NCI-H1105 (cell line): ENCODE measurements at regions not wholly inside any gene's neighbourhood (a gene's known extent, or its start where the extent isn't known, plus 50 kb on each side); places are given as distances from the start of the nearest gene placed in this dataset.
"Not testable (repeated sequence)": the region's sequence is repeated elsewhere in the genome, so short reads cannot be mapped to it uniquely, and the experiment has no call there.

Source experiments
- DNase-seq: peaks from one replicate; lab custom pipeline; 2025; lab: John Stamatoyannopoulos, UW

DNA sequence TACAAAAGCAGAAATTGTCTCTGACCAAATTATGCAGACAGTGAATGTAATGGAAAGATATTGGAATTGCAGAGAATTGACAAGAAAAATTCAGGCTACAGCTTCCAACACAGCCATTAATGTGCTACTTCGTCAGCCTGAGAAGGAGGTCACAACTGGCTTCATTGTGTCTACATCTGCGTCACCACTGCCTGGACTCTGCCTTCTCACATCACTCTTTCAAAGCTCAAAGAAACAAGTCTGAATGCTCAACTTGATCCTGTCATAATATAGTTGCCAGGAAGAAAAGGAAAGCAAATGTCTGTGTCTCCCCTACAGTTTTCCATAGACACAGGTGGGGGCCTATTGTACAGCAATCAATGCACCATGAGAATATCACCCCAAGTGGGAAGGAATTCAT, 806.5 kb upstream of the CDH10 start:
- no peak for DNase-seq

DNA sequence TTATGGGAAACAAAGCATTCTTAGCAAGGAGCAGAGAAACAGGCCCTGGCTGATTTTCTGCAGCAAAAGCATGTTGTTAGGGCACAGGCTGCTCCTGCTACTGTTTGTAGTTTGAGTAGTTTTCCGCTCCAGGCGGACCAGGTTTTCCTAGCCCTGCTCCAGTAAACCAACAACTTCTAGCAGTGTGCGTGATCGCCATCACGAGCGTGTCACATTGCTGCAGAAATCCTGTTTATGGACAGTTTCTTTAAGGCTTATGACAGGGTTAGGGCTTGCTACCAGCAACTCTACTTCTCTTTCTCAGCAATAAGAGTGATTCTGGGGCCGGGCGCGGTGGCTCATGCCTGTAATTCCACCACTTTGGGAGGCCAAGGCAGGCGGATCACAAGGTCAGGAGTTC, 803.9 kb upstream of the CDH10 start:
- DNase-seq = no peak

DNA sequence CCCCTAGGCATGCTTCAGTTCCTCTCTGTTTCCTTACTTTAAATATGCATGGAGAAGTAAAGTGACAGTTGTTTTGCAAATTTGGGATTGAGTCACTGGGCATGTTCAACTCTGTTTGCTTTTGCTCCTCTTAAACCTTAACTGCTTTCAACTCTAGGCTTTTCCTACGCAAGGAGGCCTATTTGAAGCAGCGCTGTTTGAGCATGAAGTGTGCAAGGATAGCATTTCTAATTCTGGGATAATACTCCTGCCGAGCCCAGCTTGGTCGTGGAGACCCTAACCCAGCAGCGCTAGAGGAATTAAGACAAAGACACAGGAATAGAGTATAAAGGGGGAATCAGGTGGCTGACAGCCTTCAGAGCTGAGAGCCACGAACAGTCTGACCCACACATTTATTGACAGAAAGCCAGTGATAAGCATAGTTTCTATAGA, 803.4 kb upstream of the CDH10 start:
- DNase-seq = no peak

DNA sequence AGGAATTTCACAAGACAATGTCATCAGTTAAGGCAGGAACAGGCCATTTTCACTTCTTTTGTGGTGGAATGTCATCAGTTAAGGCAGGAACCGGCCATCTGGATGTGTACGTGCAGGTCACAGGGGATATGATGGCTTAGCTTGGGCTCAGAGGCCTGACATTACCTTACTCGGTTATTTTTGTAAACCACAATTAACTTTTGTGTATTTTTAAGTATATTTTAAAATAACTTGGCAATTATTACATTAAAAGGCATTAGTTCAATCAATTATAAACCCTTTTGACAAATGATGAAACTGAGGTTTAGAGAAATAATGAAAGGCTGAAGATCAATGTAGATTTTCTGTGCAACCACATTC, 801.3 kb upstream of the CDH10 start:
- not testable (repeated sequence) for DNase-seq

DNA sequence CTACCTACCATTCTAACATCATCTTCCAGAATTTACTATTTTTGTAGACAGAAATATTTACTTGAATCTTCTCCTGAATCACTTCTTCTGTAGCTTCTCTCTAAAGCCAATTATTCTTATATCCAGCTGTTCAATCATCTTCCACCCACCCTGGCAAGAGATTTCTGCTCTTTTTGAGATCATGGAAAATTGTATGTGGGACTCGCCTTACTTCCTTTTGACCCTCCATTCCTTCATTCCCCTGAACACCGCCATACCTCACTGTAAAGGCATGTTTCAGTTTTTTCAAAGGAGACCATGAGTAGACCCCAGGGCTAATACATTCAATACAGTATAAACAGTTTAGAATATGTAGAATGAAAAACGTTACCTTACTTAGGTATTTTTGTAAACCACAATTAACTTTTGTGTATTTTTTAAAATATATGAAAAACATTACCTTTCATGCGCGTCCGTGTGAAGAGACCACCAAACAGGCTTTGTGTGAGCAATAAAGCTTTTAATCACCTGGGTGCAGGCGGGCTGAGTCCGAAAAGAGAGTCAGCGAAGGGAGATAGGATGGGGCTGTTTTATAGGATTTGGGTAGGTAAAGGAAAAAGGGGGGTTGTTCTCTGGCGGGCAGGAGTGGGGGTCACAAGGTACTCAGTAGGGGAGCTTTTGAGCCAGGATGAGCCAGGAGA, 800.7 kb upstream of the CDH10 start:
- not testable (repeated sequence) for DNase-seq

DNA sequence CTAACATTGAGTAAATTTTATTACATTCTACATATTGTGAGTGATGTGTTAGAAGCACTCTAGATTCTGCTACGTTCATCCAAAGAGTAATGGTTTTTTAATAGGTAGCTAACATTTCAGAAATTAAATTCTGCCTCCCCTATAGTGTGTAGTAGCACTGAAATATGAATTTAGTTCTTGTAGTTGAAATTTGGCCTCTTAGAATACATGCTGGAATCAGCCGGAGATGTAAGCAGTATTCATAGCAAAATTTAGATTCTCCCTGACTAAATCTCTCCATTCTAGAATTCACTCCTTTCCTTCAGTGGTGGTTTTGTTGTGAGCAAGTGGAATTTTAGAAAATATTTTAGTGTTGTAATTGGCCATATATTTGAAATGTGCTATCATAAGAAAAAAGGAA, 799.9 kb upstream of the CDH10 start:
- no peak for DNase-seq

DNA sequence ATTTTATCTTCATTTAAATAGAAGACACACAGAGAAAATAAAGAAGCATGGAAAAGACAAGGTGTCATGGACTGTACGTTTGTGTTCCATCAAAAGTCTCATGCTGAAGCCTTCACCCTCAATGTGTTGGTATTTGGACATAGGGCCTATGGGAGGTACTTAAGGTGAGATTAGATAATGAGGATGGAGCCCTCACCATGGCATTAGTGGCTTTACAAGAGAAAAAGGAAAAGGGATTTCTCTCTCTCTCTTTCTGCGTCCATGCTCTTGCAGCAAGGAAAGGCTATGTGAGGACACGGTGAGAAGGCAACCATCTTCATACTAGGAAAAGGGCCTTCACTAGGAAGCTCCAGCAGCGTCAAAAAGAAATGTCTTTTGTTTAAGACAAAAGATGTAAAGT, 797.0 kb upstream of the CDH10 start:
- DNase-seq = no peak

DNA sequence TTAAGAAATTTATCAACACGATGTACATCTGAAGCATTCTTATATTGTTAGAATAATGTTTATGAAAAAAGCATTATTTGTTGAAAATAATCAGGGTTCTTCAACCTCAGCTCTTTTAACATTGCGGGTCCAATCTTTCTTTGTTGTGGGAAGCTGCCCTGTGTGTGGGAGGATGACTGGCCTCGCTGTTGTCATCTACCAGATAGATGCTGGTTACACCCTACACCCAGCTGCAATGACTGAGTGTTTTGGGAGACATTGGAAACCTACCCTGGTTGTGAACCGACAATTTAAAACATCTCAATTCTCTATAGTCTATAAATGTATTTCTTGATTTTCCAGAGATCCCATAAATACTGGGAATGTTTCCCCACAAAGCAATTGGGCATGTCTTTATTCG, 794.2 kb upstream of the CDH10 start:
- DNase-seq = no peak

DNA sequence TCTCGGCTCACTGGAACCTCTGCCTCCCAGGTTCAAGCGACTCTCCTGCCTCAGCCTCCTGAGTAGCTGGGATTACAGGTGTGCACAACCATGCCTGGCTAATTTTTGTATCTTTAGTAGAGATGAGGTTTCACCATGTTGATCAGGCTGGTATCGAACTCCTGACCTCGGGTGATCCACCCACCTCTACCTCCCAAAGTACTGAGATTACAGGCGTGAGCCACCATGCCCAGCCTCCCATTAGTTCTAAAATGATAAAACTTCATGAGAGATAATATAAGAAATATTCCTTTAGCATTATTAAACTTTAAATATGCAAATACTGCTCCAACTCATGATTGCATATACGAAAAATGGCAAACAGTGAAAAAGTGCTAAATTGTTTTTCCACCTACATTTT, 793.6 kb upstream of the CDH10 start:
- not testable (repeated sequence) for DNase-seq

DNA sequence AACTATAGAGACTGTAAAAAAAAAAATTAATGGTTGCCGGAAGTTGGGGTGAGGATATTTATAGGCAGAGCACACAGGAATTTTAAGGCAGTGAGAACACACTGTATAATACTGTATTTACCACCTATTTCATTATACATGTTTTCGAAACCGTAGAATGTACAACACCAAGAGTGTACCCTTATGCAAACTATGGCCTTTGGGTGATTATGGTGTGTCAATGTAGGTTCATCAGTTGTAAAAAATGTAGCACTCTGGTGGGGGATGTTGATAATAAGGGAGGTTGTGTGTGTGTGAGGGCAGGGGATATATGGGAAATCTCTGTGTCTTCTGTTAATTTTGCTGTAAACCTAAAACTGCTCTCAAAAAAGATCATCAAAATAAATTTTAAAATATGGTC, 791.7 kb upstream of the CDH10 start:
- no peak for DNase-seq

DNA sequence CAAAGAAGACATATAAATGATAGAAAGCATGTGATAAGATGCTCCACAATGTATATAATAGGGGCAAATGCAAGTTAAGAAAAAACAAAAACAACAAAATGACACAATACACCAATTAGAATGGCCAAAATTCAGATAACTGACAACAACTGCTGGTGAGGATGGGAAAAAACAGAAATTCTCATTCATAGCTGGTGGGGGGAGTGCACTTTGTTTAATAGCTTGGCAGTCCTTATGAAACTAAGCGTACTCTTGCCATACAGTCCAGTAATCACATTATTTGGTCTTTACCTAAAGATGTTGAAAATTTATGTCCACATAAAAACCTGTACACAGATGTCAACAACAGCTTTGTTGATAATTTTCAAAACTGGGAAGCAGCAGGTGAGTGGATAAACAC, 791.1 kb upstream of the CDH10 start:
- no peak for DNase-seq

DNA sequence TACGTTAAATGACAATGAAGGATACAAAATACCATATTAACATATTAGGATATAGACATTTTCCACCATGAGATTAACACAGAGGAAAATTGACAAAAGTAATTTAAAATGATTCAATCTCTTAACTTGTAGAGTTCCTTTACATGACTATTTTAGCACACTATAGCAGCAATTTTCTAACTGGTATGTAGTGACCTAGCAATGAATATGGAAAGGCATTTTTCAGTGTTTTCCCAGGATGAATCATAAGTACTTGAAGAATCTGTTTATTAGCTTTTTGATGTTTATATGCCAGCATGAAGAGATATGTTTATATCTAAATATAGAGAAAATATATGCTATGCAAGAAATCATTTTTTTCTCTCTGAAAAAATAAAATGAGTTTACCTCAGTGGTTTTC, 782.5 kb upstream of the CDH10 start:
- no peak for DNase-seq

DNA sequence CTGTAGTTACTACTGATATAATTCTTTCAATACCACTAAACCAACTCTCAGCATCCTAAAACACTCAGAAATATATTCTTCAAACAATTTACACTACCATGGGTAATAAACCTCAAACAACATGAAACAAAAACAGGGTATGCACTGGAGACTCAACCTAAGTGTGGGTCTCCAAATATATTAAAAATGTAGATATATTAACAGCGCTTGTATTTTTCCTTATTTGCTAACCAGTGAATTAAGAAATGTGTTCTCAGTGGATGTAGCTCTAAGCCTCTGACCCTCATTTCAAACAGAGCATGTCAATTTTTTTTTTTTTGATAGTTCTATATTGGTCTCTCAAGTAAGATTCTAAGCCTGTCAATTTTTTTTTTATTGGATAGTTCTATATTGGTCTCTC, 778.5 kb upstream of the CDH10 start:
- DNase-seq = no peak

DNA sequence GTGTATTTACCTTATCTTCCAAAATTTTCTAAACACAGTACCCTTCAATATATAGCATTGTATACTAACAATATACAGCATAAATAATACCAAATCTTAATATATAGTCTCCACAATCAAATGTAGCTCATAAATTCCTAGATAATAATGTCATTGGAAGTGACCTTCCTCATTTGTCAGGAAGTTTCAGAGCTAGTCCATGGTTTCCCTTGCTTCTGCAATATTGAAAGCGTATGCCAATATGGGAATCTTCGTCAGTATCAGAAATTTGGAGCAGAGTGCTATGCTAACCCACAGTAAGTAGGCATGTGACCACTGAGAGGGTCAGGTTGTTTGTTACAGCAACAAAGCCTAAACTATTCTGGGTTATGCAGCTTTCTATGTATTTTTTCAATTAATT, 774.9 kb upstream of the CDH10 start:
- no peak for DNase-seq

DNA sequence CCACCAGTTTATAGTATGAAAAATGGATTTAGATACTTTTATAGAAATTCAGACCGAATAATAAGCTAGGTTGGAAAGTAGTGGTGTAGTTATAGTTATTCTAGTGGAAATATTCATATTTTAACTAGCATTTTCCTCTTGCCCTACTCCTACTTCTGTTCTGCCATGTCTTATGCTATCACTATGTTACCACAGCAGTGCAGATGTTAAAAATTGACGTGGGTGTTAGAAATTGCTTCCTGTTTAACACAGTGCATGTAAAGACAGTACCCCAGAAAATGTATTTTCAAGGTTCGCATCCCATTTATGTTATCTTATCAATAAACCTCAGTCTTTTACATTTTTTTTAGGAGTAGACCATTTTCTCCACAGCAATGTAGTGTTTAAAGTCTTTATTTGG, 774.2 kb upstream of the CDH10 start:
- DNase-seq = no peak

DNA sequence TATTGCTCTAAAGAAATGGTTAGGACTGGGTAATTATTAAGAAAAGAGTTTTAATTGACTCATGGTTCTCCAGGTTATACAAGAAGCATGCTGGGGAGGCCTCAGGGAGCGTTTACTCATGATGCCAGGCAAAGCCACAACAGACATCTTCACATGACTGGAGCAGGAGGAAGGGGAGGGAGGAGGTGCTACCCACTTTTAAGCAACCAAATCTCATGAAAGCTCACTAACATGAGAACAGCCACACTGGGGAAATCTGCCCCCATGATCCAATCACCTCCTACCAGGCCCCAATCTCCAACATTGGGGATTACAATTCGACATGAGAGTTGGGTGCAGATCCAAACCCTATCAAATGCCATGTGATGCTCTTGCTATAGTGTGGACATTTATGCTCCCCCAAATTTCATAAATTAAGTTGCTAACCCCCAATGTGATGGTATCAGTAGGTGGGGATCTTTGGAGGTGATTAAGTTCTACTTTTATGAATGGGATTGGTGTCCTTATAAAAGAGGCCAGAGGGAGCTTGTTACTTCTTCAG, 773.6 kb upstream of the CDH10 start:
- no peak for DNase-seq

DNA sequence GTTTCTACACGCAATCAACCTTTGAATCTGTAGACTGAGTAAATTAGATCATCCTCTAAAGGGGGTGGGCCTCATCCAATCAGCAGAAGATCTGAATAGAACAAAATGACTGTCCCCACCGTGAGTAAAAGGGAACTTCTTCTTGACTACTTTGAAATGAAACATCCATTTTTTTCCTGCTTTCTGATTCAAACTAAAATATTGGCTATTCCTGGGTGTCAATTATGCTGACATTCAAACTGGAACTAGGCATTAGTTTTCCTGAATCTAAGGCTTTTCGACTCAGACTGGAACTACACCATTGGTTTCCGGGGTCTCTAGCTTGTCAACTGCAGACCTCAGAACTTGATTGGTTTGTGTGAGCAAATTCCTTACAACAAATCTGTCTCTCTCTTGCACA, 772.2 kb upstream of the CDH10 start:
- DNase-seq = no peak

DNA sequence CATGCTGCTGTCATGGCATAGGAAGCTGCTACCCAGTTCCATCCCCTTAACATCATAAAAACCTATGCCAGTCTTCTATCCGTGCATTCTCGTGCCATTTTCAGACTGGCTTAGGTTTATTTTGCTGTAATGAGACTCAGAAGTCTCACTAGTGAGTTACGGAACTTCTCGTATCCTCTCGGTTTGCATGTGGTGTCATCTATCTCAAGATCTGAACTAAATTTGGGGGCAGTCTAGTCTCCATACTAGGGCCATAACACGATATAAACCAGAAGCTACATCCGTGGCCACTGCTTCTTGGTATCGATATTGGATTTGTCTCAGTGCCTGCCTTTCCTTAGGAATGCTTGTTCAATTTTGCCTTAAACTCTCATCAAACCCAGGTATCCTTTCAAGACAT, 771.2 kb upstream of the CDH10 start:
- no peak for DNase-seq

DNA sequence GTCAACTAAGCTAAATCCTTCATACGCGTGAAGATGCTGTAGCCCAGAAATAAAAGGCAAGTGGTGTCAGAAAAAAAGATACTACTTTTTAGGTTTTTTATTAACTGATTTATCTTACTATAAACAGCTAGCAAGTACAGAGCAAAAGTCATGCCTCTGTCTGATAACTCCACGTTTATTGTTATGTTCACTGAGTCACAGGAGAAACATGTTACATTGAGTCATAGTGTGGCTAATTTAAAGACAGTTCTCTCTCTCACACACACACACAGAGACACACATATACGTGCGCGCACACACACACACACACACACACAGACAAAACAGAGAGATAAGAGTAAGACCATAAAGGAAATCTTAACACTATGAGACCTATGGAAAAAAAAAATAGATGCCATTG, 770.0 kb upstream of the CDH10 start:
- DNase-seq = no peak

DNA sequence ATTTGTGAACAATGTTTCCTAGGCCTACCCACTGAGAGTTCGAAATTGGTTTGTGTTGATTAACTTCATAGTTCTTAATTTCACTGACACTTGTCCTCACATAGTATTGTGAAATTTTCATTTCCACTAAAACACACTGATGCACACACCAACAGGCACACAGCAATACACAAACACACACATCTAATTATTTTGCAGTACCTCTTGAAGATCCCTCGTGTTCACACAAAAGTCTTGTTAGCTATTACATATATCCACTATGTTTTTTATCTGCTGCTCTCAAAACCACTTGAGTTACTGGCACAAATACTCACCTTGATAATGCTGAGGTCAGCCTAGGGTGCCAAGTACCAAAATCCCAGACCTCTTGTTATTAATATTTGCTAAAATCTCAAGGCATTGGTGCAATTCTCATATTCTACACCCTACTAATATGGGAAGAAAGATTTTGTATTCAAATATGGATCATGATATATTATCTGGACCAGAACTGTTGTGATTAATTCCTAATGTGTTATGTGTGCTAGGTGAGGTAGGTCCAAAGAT, 767.4 kb upstream of the CDH10 start:
- no peak for DNase-seq

DNA sequence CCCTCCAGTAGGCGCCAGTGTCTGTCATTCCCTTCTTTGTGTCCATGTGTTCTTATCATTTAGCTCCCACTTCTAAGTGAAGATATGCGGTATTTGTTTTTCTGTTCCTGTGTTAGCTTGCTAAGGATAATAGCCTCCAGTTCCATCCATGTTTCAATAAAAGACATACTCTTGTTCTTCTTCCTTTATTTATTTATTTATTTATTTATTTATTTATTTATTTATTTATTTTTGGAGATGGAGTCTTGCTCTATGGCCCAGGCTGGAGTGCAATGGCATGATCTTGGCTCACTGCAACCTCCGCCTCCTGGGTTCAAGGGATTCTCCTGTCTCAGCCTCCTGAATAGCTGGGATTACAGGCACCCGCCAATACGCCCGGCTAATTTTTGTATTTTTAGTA, 762.6 kb upstream of the CDH10 start:
- DNase-seq = not testable (repeated sequence)

DNA sequence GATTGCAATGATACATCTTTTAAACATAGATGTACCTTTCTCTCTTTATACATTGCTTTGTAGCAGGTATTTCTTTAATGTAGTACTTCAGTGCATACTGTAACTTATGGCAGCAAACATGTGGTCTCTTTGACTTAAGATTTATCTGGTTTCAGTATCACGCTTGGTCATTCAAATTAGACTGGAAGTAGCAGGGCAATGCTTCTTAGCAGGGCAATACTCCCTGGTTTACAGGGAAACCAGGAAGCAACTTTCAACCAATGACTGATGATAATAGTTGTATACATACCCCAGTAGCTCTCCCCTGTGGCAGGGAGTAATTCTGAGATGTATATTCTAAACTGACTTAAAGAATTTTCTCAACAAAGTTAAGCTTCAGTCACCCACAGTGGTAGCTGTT, 761.1 kb upstream of the CDH10 start:
- DNase-seq = no peak

DNA sequence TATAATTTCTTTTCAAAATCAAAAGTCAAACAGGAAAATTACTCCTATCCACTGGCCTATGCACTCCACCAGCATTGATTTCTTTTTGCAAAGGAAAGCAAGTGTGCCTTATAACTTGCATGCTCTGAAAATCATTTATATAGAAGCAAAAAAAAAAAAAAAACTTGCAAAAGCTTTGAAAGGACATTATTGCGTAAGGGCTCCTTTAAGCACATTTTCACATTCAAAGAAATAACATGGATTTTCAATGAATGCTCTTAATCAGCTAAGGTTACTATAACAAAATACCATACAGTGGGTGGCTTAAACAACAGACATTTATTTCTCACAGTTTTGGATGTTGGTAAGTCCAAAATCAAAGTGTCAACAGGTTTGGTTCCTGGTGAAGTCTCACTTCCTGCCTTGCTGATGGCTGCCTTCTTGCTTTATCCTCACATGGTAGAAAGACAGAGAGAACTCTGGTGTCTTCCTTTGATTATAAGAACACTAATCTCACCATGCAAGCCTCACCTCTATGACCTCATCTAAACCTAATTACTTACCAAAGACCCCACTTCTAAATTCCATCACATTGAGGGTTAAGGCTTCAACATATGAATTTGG, 755.2 kb upstream of the CDH10 start:
- DNase-seq = no peak

DNA sequence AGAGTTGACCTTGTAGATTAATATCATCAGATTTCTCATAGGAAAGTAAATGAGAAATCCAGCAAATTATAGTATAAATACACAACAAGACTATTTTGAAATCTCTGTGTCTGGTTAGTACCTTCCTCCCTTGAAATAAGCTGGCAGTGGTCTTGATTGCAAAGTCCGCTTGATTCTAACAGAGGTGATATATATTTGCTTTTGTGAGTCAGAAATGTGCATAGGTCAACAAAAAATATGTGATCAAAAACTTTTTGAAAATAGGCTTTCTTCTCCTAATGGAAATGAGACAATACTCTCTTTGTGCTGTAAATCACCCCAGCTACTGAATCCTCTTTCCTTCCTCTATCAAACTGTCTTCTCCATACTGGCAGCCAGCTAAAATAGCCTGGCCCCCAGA, 749.2 kb upstream of the CDH10 start:
- DNase-seq = no peak
